OCI-LY1 (cell line): ENCODE measurements at regions not wholly inside any gene's neighbourhood (a gene's known extent, or its start where the extent isn't known, plus 50 kb on each side); places are given as distances from the start of the nearest gene placed in this dataset.

Experiments used
- H2AFZ ChIP-seq: fragments of 200-600 bp; sonication (generic), shearing (Covaris generic); 2 replicates; pipeline ENCODE4 v1.6.0; 2014; ENCODE audit warnings: antibody characterized with exemption, mild to moderate bottlenecking, low read length
- H3F3A ChIP-seq: fragments of 200-600 bp; sonication (generic), shearing (Covaris generic); 2 replicates; pipeline ENCODE4 v1.6.0; 2014; ENCODE audit warnings: mild to moderate bottlenecking, antibody characterized with exemption, low read length, moderate library complexity; ENCODE audit not compliant: insufficient read depth
- H3K27ac ChIP-seq: fragments of 200-600 bp; sonication (generic); 2 replicates; pipeline ENCODE4 v1.5.1; 2014; ENCODE audit warnings: low read length, mixed run types, mild to moderate bottlenecking, low read depth; ENCODE audit not compliant: poor library complexity, severe bottlenecking
- H3K27me3 ChIP-seq: fragments of 200-600 bp; sonication (generic); 2 replicates; pipeline ENCODE4 v1.6.0; 2014; ENCODE audit warnings: antibody characterized with exemption, mild to moderate bottlenecking, low read length, moderate library complexity; ENCODE audit not compliant: insufficient read depth
- H3K36me3 ChIP-seq: fragments of 200-600 bp; sonication (generic); 2 replicates; pipeline ENCODE4 v1.6.1; 2014; ENCODE audit warnings: mild to moderate bottlenecking, antibody characterized with exemption, low read length, moderate library complexity, mixed read lengths; ENCODE audit not compliant: insufficient read depth
- H3K4me1 ChIP-seq: fragments of 200-600 bp; sonication (generic); 2 replicates; pipeline ENCODE4 v1.5.1; 2014; ENCODE audit warnings: mild to moderate bottlenecking, low read length, moderate library complexity; ENCODE audit not compliant: insufficient read depth, severe bottlenecking
- H3K4me2 ChIP-seq: fragments of 200-600 bp; sonication (generic), shearing (Covaris generic); 2 replicates; pipeline ENCODE4 v1.6.1; 2014; ENCODE audit warnings: low read length
- H3K4me3 ChIP-seq: fragments of 200-600 bp; sonication (generic); 2 replicates; pipeline ENCODE4 v1.5.1; 2014; ENCODE audit warnings: low read length, low read depth, mild to moderate bottlenecking, mixed read lengths; ENCODE audit not compliant: poor library complexity, severe bottlenecking
- H3K79me2 ChIP-seq: fragments of 200-600 bp; shearing (Covaris generic); 2 replicates; pipeline ENCODE4 v1.6.1; 2016; ENCODE audit warnings: mixed run types, low read length, mixed read lengths; ENCODE audit not compliant: insufficient read depth
- H3K9ac ChIP-seq: fragments of 200-600 bp; sonication (generic), shearing (Covaris generic); 2 replicates; pipeline ENCODE4 v1.6.1; 2014; ENCODE audit warnings: mild to moderate bottlenecking, low read length, mixed read lengths
- H3K9me2 ChIP-seq: fragments of 200-600 bp; sonication (generic), shearing (Covaris generic); 2 replicates; pipeline ENCODE4 v1.6.1; 2014; ENCODE audit warnings: low read depth, mild to moderate bottlenecking, low read length, mixed read lengths
- H3K9me3 ChIP-seq: fragments of 200-600 bp; shearing (Covaris generic); 2 replicates; pipeline ENCODE4 v1.6.1; 2014; ENCODE audit warnings: low read length, mixed read lengths
- H4K20me1 ChIP-seq: fragments of 200-600 bp; sonication (generic), shearing (Covaris generic); 2 replicates; pipeline ENCODE4 v1.6.0; 2016; ENCODE audit warnings: mild to moderate bottlenecking, low read length; ENCODE audit not compliant: insufficient read depth
- CTCF ChIP-seq: fragments of 200-600 bp; sonication (generic), shearing (Covaris generic); IDR thresholded peaks from 2 replicates; pipeline ENCODE4 v1.5.1; 2017; ENCODE audit warnings: mild to moderate bottlenecking, antibody characterized with exemption, low read length, moderate library complexity, mixed read lengths
- EZH2 ChIP-seq: fragments of 200-600 bp; sonication (generic), shearing (Covaris generic); IDR thresholded peaks from 2 replicates; pipeline ENCODE4 v1.8.0; 2017; ENCODE audit warnings: borderline replicate concordance, mixed run types, mild to moderate bottlenecking, antibody characterized with exemption, low read length, moderate library complexity, mixed read lengths

- TF ChIP-seq EZH2 (no peak), CTCF (no peak)
- no peaks in the 10 kb centered on the region for H3K9me2 ChIP-seq
- peaks cover 4% of the 10 kb centered on the region for H3K4me1 ChIP-seq
- no peaks in the 10 kb centered on the region for H3F3A ChIP-seq
- H3K4me2 ChIP-seq, result no peak overlapping the region
- H3K79me2 ChIP-seq, result no peaks in the 10 kb centered on the region
- H3K9me3 ChIP-seq, result no peaks in the 10 kb centered on the region
- H3K9ac ChIP-seq, result no peak overlapping the region
- no peak overlapping the region for H3K27ac ChIP-seq
- no peak overlapping the region for H3K4me3 ChIP-seq
- no peaks in the 10 kb centered on the region for H3K36me3 ChIP-seq
- H4K20me1 ChIP-seq, result no peaks in the 10 kb centered on the region
- H2AFZ ChIP-seq, result no peak overlapping the region
- peaks cover 7% of the 10 kb centered on the region; the same call in 1 of the 2 replicates for H3K27me3 ChIP-seq
Measured at GRCh38 chr5:4555725-4556285, 584.3 kb upstream of the ADAMTS16 start.

- Histone ChIP-seq H3K4me3 (no peak overlapping the region), H3K9me2 (no peaks in the 10 kb centered on the region)
Measured at GRCh38 chr5:4561403-4561802, 578.7 kb upstream of the ADAMTS16 start.

GRCh38 chr5:4563400-4563799 lies 576.7 kb upstream of the ADAMTS16 start:
- Histone ChIP-seq H3F3A (no peaks in the 10 kb centered on the region), H2AFZ (peak overlapping the region; percentile 33; the same call in 1 of the 2 replicates), H3K79me2 (no peaks in the 10 kb centered on the region), H3K4me3 (no peak overlapping the region), H3K27me3 (no peaks in the 10 kb centered on the region), H3K36me3 (no peaks in the 10 kb centered on the region), H3K9me3 (0 out of 2 replicates have a peak, but pooled peaks cover 3% of the 10 kb centered on the region), H4K20me1 (no peaks in the 10 kb centered on the region), H3K4me2 (no peak overlapping the region), H3K4me1 (no peaks in the 10 kb centered on the region), H3K9ac (no peak overlapping the region), H3K27ac (no peak overlapping the region), H3K9me2 (no peaks in the 10 kb centered on the region)
- TF ChIP-seq CTCF, result peak; percentile 77
- no peak for TF ChIP-seq EZH2

More at GRCh38 chr5:4561403-4561802, 578.7 kb upstream of the ADAMTS16 start:
- H3K9me3 ChIP-seq, result no peaks in the 10 kb centered on the region
- H3K36me3 ChIP-seq, result no peaks in the 10 kb centered on the region
- H3K79me2 ChIP-seq, result no peaks in the 10 kb centered on the region
- H3K9ac ChIP-seq, result no peak overlapping the region
- H3K27me3 ChIP-seq, result peaks cover 7% of the 10 kb centered on the region; the same call in 1 of the 2 replicates
- no peaks in the 10 kb centered on the region for H3K4me1 ChIP-seq
- H2AFZ ChIP-seq, result no peak overlapping the region
- TF ChIP-seq CTCF, result no peak
- no peak for TF ChIP-seq EZH2
- no peaks in the 10 kb centered on the region for H4K20me1 ChIP-seq
- H3K27ac ChIP-seq, result no peak overlapping the region
- H3F3A ChIP-seq, result no peaks in the 10 kb centered on the region
- H3K4me2 ChIP-seq, result no peak overlapping the region
